Tibial artery (tissue), 4 donors: ENCODE measurements at regions not wholly inside any gene's neighbourhood (a gene's known extent, or its start where the extent isn't known, plus 50 kb on each side); places are given as distances from the start of the nearest gene placed in this dataset.

ENCODE experiments used
- DNase-seq, 2 donors: peaks; one replicate each; pipeline ENCODE4 v3.0.0-alpha.2; 2019
- H3K27ac ChIP-seq, 2 donors: fragments of 200-600 bp; sonication (generic) in 1 of 2; 1 replicate in 1 of 2; 2 replicates in 1 of 2; pipeline ENCODE4 v1.5.1; 2018 to 2019; ENCODE audit warnings: mild to moderate bottlenecking in 1 of 2
- H3K27me3 ChIP-seq, 2 donors: fragments of 200-600 bp; sonication (generic) in 1 of 2; one replicate each; pipeline versions ENCODE4 v1.5.1 to v1.6.0; 2016 to 2019
- H3K36me3 ChIP-seq, 3 donors: fragments of 200-600 bp; sonication (generic) in 2 of 3; one replicate each; pipeline ENCODE4 v1.5.1; 2016 to 2019; ENCODE audit warnings: mild to moderate bottlenecking in 2 of 3
- H3K4me1 ChIP-seq, 4 donors: fragments of 200-600 bp; sonication (generic) in 2 of 4; 1 replicate in 3 of 4; 2 replicates in 1 of 4; pipeline ENCODE4 v1.5.1; 2016 to 2019
- H3K4me3 ChIP-seq, 2 donors: fragments of 200-600 bp; sonication (generic) in 1 of 2; 1 replicate in 1 of 2; 2 replicates in 1 of 2; pipeline ENCODE4 v1.5.1; 2018 to 2019; ENCODE audit warnings: mild to moderate bottlenecking in 2 of 2
- H3K9me3 ChIP-seq, 3 donors: fragments of 200-600 bp; sonication (generic) in 1 of 3; one replicate each; pipeline ENCODE4 v1.5.1; 2016 to 2019
- intact Hi-C: fragments of 100-400 bp; cut with DNase I; formaldehyde crosslinking; loops from one replicate; pipeline ENCODE4 v1.15.0; 2023; ENCODE audit warnings: low total_unique reads
- TF ChIP-seq, protein P1 (sequence below), 2 experiments: fragments of 200-600 bp in 1 of 2; fragments of 450-650 bp in 1 of 2; IDR thresholded peaks; one replicate each; pipeline ENCODE4 v1.5.1; 2017 to 2019; ENCODE audit warnings: antibody characterized with exemption in 2 of 2, mild to moderate bottlenecking in 1 of 2, moderate library complexity in 1 of 2

DNA sequence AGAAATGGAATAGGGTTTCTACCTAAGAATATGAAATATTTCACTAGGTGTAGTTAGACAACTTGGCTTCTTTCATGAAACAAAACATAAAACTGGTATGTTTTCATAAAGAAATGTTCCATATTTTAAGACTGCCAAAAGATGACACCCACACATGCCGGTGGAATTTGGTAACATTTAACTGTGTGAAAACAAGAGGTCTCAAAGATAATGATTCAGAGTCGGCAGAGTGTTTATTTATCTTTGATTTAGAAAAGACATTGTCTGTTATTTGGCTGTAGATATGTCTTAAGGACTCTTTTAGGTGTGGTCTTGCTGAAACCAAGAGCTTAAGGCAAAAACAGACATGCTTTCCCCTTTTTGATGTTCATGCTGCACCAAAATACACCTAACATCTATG, 63.5 kb upstream of the FN1 start:
- TF ChIP-seq, protein P1, sequence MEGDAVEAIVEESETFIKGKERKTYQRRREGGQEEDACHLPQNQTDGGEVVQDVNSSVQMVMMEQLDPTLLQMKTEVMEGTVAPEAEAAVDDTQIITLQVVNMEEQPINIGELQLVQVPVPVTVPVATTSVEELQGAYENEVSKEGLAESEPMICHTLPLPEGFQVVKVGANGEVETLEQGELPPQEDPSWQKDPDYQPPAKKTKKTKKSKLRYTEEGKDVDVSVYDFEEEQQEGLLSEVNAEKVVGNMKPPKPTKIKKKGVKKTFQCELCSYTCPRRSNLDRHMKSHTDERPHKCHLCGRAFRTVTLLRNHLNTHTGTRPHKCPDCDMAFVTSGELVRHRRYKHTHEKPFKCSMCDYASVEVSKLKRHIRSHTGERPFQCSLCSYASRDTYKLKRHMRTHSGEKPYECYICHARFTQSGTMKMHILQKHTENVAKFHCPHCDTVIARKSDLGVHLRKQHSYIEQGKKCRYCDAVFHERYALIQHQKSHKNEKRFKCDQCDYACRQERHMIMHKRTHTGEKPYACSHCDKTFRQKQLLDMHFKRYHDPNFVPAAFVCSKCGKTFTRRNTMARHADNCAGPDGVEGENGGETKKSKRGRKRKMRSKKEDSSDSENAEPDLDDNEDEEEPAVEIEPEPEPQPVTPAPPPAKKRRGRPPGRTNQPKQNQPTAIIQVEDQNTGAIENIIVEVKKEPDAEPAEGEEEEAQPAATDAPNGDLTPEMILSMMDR (IDR thresholded peaks at IDR 0.05) = no peak
- no peaks in the 10 kb centered on the region for H3K9me3 ChIP-seq
- intact Hi-C loops = no loop called here
- H3K4me1 ChIP-seq = peaks cover 0 to 31% (median 0%) of the 10 kb centered on the region in 4 donors
- H3K4me3 ChIP-seq = no peak overlapping the region
- no peaks in the 10 kb centered on the region for H3K27me3 ChIP-seq
- DNase-seq = no peak
- peak overlapping the region in 1 of 2 donors; percentile 4 for H3K27ac ChIP-seq
- no peaks in the 10 kb centered on the region for H3K36me3 ChIP-seq

DNA sequence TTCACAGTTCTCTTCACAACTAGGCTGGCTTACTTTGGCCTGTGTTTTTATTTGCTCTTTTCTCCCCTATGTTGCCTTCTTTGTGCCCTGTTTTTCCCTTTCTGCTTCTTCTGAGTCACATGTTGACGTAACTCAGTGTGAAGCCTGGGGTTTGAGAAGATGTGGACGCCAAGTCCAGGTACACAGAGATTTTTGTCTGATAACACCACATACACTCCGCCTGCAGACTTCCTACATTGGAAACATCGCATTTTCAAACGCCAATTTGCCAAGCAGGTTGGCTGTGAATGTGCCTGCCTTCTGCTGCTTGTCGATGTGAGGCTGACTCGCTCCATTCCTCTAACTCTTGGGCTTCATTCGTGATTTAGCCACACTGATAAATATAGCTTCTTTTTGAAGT, 62.6 kb upstream of the FN1 start:
- intact Hi-C loops = no loop called here

DNA sequence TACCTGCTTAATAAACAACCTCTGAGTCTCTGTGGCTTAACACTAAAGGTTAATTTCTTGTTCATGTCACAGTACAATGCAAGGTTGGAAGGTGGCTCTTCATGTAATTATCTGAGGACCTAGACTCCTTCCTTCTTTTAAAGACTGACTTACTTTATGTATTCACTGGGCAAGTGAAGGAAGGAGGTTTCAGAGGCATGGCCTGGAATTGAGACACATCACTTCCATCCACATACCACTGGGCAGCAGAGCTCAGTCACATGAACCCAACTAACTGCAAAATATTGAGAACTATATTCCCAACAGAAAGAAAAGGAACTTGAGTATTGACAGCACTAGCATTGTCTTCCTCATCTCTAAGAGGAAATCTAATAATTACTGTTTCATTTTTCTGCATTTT, 57.5 kb upstream of the FN1 start:
- no peak for DNase-seq
- Histone ChIP-seq H3K36me3 (no peaks in the 10 kb centered on the region), H3K9me3 (no peaks in the 10 kb centered on the region), H3K27me3 (no peaks in the 10 kb centered on the region), H3K27ac (no peak overlapping the region), H3K4me3 (no peak overlapping the region), H3K4me1 (peaks cover 0 to 5% (median 0%) of the 10 kb centered on the region in 4 donors)
- intact Hi-C loops = no loop called here
- TF ChIP-seq, protein P1 (IDR thresholded peaks at IDR 0.05) = no peak

More for the DNA sequence above, 62.6 kb upstream of the FN1 start:
- Histone ChIP-seq H3K4me3 (no peak overlapping the region), H3K27me3 (no peaks in the 10 kb centered on the region), H3K4me1 (peaks cover 0 to 31% (median 0%) of the 10 kb centered on the region in 4 donors), H3K9me3 (no peaks in the 10 kb centered on the region), H3K27ac (peak overlapping the region; percentile 2 to 4), H3K36me3 (no peaks in the 10 kb centered on the region)
- TF ChIP-seq, protein P1 (IDR thresholded peaks at IDR 0.05) = no peak
- no peak for DNase-seq

DNA sequence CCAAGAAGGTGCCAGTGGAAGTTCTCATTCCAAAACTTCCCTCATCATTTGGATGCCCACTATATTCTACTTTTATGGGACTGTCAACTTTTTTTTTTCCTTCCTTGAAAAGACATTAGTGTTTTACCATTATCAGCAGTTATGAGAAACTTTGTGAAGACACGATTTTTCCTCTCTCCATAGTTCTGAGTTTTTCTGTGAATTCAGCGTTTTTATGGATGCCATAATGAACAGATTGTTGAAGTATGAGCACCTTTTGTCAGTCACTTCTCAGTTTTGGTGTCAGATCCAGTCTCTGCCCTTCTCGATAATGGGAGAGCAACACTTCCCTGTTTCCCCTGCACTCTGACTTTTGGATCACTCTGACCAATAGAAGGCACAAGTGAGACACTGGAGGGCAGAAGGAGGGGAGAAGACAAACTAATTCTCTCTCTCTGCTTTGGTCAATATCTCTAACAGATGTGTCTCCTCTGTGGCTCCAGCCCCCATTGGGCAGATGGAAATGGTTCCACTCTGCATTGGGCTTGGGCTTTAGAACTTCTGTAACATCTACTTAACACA, 53.5 kb upstream of the FN1 start:
- H3K9me3 ChIP-seq = no peaks in the 10 kb centered on the region
- intact Hi-C loops = no loop called here
- no peak for DNase-seq
- H3K36me3 ChIP-seq = no peaks in the 10 kb centered on the region
- TF ChIP-seq, protein P1 (IDR thresholded peaks at IDR 0.05) = no peak
- no peak overlapping the region for H3K4me3 ChIP-seq
- H3K4me1 ChIP-seq = no peaks in the 10 kb centered on the region
- no peak overlapping the region for H3K27ac ChIP-seq
- H3K27me3 ChIP-seq = no peaks in the 10 kb centered on the region

DNA sequence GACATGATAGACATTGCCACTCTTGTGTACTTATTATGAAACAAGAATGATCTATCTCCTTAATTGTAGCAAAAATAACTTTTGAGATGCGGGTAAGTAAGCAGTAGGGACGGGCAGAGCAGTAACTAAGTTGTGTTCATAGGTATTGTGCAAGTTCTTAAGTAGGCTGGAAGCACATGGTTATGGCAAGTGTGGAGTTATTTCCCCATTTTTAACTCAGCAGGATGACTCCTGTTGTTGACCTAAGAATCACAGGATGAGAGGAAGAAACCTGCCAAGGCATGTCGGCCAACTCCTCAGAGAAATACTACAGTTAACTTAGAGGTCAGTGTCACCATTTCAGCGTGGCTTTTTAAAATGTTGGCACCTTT, 51.1 kb upstream of the FN1 start:
- intact Hi-C loops = no loop called here

More for the DNA sequence above, 51.1 kb upstream of the FN1 start:
- DNase-seq = no peak
- Histone ChIP-seq H3K9me3 (no peaks in the 10 kb centered on the region), H3K27me3 (no peaks in the 10 kb centered on the region), H3K36me3 (no peaks in the 10 kb centered on the region), H3K4me1 (no peaks in the 10 kb centered on the region), H3K4me3 (no peak overlapping the region), H3K27ac (no peak overlapping the region)
- TF ChIP-seq, protein P1 (IDR thresholded peaks at IDR 0.05) = no peak
